ENCODE measurements at regions not wholly inside any gene's neighbourhood (a gene's known extent, or its start where the extent isn't known, plus 50 kb on each side); places are given as distances from the start of the nearest gene placed in this dataset.

DNA sequence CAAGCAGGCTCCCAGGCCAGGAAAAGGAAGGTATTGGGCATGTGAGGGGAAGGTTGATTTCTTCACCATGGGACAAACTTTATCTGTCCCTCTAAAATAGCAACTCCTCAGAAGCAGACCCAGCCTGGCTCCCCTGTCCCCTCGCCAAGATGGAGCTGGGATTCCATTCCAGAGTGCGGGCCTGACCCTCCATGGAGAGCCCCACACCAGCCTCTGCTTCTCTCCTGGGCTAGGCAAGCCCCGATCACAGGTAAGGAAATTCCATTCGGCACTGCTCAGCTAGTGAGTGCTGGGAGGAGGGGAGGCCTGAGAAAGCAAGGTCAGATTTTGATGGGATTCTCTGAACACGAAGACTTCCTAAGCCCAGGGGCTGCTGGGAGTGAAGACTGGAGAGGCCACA, 98.4 kb downstream of the EFNB1 start:
- no peak for DNase-seq (ENCODE audit: low spot score)

DNA sequence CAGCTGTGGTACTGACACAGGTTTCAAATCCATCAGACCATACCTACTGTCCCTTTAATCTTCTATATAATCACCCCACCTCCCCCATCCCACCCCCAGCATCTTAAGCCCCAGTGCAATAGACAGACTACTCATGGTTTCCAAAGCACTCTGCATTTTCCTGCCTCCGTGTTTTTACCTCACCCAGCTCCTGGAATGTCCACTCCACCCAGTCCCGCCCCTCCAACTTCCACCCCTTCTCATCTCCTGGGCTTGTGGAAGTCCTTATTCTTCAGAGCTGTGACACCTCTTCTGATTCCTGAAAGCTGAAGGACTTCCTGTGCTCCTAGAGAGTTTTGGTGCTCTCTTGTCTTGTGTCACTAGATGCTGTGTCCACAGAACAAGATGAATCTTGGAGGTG, 94.3 kb downstream of the EFNB1 start:
- no peak for DNase-seq (ENCODE audit: low spot score)

GRCh38 chrX:68922013-68922412, 93.2 kb downstream of the EFNB1 start:
- no peak for DNase-seq (ENCODE audit: low spot score)

- DNase-seq (ENCODE audit: low spot score): no peak
Observed at GRCh38 chrX:68920561-68920960, 91.7 kb downstream of the EFNB1 start.

DNA sequence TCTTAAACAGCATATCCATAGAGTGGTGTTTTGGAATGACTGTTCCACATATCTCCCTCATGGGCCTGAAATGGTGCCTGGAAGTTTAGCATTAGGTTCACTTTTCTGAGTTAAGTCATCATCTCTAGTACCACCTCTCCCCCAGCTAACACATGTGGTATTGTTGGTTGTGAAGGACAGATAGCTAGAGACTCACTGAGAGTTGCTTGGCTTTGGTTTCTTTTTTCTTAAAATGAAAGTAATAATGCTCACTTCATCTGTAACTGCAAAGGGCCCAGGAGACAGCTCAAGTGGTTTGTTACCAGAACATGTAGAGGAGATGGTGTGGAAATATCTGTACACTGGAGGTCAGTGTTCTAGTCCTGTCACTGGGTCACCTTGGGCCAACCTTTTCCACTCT, 90.9 kb downstream of the EFNB1 start:
- no peak for DNase-seq (ENCODE audit: low spot score)

GRCh38 chrX:68918202-68918601, 89.4 kb downstream of the EFNB1 start:
- no peak for DNase-seq (ENCODE audit: low spot score)

DNA sequence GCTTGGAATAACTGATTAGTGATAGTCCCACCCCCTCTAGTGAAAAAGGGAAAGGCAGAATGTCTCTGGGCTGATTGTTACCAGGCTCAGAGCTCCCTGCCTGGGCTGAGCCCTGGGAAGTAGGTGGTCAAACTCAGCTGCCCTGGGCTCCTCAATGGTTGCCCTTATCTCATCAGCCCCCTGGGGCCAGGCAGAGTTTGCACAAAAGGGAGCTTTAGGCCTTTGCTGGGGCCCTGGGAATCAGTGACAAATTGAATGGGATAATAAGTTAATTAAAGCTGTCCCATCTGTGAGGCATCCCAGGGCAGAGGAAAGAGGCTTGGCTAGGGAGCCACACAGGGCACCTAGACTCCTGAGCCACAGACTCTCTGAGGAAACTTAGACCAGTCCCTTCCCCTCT, 89.0 kb downstream of the EFNB1 start:
- no peak for DNase-seq (ENCODE audit: low spot score)

DNA sequence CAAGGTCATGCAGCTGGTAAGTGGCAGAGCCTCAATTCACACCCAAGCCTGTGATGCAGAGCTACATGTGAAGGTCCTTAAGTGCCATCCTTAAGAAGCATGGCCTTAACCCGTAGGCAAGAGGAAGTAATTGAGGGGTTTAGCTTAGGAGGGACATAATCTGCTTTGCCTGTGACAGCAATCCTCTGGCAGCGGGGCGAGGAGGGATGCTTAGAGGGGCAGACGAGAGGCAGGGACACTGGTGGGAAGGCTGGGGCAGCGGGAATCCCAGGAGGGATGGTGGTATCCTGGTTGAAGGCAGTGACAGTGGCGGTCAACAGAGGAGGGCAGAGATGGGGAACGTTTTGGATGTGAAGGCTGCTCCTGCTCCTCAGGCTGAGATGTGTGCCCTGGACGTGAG, 88.1 kb downstream of the EFNB1 start:
- DNase-seq (ENCODE audit: low spot score): no peak

DNA sequence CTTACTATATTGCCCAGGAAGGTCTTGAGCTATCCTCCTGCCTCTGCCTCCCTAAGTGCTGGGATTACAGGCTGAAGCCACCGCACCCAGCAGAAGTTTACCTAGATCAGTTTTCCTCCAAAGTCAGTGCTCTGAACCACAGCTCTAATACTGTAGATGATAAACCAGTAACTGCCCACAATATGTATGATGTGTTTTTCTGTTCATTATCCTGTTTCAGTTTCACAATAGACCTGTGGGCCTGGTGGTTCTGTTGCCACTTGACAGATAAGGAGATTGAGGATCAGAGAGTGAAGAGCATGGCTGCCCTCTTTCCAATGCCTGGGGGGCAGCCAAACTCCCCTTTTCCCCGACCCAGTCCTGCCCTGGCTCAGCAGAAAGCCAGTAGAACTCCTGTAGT, 87.0 kb downstream of the EFNB1 start:
- DNase-seq (ENCODE audit: low spot score): no peak

- no peak for DNase-seq (ENCODE audit: low spot score)
Observed at GRCh38 chrX:68914479-68914946, 85.7 kb downstream of the EFNB1 start.

DNA sequence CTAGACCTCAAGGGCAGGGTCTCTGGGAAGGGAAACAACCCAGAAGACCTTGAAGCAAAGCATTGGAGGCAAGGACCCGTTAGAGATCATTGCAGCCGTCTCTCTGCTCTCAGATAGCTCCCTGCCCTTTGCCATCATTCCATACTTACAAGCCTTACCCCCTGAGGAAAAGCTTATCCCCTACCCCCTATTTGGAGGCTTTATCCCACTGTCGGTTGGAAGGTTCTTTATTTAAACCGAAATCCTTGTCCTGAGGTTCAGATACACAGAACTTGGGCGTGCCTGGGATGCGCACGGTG, 84.4 kb downstream of the EFNB1 start:
- DNase-seq (ENCODE audit: low spot score): no peak

DNA sequence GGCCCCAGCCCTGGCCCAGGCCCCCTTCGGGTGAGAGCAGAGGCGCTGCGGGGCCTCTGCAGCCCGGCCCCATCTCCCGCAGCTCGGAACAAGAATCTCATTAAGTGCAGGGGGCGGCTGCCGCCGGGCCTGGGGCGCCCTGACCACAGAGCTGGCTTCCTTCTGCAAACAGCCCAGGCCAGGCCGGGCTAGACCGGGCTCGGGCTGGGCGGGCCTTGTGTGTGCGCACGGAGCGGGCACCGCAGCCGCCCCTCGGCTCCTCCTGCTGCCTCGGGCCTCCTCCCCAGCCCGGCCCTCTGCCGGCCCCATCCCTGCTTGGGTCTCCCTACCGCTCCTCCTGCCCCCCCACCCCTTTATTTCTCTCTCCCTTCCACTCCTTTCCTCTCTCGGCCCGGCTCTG, 83.3 kb downstream of the EFNB1 start:
- DNase-seq (ENCODE audit: low spot score): no peak

- no peak for DNase-seq (ENCODE audit: low spot score)
Observed at GRCh38 chrX:68910731-68911428, 82.1 kb downstream of the EFNB1 start.

DNA sequence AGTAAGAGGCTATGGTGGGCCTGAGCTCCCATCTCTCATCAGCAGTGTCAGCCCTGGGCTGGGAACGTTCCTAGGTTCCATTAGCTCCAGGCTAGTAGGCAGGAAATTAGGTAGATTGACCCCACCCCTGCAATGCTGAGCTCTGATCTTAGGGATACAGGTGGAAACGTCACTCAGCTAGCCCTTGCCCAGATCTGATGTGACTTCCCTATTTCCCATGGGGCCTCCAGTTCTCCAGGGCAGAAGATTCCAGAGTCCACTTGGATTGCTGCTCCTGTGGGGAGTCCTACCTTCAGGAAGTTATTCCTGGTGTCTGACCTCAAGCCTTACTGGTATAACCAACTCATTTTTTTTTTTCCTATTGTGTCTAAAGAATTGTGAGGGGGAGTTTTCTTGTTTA, 81.1 kb downstream of the EFNB1 start:
- no peak for DNase-seq (ENCODE audit: low spot score)

DNA sequence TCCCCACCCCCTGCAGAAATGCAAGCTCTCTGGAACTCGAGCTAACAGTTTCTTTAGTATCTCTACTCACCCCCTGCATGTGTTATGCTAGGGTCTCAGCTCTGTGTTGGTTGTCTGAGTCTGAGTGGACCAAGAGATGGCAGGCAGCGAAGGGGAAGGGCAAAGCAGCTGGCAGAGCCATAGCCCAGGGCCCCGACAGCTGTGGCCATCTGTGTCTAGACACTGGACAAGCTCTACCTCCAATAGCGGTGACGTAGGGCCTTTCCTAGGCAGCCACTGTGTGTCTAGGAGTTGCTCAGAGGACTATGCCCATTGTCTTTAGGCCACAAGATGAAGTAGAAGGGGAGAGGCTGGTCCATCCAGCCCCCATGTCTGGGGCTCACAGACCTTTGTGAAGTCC, 79.2 kb downstream of the EFNB1 start:
- no peak for DNase-seq (ENCODE audit: low spot score)

DNA sequence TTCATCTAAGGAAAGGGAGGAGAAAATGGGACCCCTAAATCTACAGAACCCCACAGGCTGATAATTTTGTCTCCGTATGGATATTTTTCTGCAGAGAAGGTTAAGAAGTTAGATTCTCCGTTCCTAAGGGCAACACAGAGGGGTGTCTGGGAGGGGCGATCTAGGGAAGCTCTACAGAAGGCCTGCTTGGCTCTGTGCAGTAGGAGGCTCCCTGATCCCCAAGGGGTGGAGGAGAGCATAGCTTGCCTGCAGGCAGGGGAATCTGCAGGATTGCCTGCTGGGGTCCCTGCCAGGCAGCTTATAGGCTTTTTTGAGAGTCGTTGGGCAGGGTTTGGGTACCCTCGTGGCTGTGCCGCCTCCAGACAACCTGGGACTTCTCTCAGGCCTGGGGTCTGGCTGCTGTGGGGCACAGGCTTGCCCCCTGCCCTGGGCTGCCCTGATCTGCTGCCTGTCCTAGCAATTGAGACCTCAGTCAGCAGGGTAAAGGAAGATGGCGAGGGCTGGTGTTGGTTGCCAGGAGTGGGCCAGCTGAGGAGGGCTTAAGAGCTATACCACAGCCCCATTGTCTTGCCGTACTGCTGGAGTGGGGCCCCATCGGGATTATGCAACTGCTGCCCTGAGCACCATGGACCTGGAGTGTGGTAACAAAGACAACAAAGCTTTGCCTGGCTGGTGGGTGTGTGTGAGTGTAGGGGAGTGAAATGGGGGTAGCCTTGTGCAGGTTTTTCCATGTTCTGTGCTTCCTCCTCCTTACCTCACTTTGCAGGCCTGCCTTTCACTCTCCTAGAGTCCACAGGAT, 74.1 kb downstream of the EFNB1 start:
- no peak for DNase-seq (ENCODE audit: low spot score)

GRCh38 chrX:68901519-68901918, 72.7 kb downstream of the EFNB1 start:
- no peak for DNase-seq (ENCODE audit: low spot score)

DNA sequence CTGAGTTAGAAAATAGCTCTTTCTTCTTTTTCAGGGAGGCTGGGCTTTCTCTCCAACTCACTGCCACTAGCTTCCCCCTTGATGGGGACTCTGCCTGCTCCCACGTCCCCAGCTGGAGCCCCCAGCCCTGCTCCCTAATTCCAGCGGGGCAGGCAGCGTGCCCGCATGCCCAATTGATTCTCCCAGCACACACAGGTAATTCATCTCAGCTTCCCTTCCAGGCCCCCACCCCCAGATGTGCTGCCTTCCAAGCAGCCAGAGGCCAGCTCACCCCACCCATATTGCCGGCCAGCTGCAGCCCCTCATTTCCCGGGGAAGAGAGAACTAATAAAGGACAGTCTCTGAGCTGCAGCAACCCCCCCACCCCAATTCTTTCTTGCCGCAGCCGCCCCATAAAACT, 69.8 kb downstream of the EFNB1 start:
- DNase-seq (ENCODE audit: low spot score): no peak

DNA sequence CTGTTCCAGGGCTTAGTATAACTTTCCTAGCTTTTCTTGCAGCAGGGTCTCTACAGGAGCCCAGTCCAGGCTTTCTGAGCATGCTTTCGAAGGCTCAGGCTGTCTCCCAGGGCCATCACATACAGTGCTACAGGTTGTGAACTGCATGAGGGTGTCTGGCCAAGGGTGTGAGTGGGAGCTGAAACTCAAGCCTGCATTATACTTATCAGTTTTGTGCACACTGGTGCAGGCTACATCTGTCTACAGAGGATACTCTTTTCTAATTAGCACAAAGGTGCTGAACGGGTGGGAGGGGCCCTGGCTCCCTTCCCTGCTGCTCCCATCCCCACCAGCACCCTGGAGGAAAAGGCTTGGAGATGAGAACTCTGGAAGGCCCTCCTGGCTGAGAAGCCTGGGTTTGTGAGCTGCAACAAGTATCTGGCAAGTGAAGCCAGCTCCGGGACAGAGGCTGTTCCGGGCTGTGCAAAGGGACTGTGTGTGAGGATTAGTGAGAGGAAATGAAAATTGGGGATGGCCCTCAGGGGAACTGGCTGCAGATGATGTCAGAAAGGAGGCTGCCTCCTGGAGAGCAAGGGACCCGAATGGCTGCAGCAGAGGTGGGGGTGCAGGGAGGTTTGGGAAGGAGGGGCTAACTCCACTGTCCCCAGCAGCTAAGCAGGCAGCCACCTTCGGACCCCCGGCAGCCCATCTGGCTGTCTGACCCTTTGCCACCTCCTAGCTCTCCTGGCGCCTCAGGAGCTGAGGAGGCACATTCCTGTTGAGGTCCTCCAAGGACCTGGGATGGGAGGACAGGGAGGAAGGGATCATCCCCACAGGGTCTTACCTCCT, 68.5 kb downstream of the EFNB1 start:
- no peak for DNase-seq (ENCODE audit: low spot score)

DNA sequence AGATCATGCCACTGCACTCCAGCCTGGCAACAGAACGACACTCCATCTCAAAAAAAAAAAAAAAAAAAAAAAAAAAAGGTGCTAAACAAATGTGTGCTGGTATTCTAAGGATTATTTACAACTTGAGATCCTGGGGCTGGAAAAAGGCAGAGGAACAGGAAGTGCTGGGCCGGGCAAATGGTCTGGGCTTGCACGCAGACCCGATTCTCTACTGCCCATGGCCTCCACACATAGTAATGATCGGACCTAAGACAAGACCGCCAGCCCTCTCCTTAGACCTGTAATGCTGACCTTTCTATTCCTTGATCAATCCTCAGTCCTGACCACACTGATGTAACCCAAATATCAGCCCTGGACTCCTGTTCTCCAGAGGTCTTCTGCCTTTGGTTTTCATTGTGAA, 67.8 kb downstream of the EFNB1 start:
- DNase-seq (ENCODE audit: low spot score): no peak

DNA sequence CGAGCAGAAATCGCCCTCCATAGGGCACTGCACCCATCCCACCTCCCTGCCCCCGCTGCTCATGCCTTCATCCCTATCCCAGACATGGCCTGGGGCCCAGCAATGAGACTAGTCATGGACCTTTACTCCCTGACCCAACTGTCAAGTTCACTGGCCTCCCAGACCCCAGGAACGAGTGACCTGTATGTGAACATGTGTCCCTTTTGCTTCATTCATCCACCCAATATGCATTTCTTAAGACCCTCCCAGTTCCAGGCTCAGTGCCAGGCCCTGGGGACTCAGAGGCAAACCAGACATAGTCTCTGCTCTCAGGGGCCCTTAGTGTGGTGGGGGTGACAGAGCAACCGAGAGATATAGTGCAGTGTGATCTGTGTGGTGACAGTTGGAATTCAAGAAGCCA, 67.0 kb downstream of the EFNB1 start:
- no peak for DNase-seq (ENCODE audit: low spot score)

DNA sequence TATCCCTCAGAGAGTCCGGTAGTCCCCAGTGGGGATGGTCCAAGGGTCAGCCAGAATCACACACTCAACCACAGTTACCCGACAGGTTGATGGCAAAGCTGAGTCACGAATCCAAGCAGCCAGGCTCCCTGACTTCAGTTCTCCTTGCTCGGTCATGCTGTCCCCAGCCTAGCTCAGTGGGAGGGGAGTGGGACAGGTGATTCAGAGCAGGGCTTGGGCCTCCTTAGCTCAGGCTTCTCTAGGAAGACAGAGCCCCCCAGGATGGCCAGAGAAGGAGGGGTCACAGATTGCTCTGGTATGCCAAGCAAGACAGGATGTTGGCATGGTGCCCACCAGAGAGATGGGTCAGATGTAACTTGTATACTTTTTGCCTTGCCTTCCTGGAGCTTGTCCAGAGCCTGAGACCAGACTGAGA, 66.5 kb downstream of the EFNB1 start:
- peak; percentile 7 for DNase-seq (ENCODE audit: low spot score)
